GM19240 (cell line): ENCODE measurements at regions not wholly inside any gene's neighbourhood (a gene's known extent, or its start where the extent isn't known, plus 50 kb on each side); places are given as distances from the start of the nearest gene placed in this dataset.
"Not testable (repeated sequence)": the region's sequence is repeated elsewhere in the genome, so short reads cannot be mapped to it uniquely, and the experiment has no call there.

ENCODE experiments used
- DNase-seq: peaks from one replicate; pipeline ENCODE4 v3.0.0; 2011; ENCODE audit warnings: low spot score; ENCODE audit not compliant: insufficient read length

GRCh38 chr17:33561569-33562334, 268.7 kb upstream of the ASIC2 start:
- DNase-seq, result no peak

- DNase-seq, result no peak
Observed at GRCh38 chr17:33562792-33563191, 269.7 kb upstream of the ASIC2 start.

DNA sequence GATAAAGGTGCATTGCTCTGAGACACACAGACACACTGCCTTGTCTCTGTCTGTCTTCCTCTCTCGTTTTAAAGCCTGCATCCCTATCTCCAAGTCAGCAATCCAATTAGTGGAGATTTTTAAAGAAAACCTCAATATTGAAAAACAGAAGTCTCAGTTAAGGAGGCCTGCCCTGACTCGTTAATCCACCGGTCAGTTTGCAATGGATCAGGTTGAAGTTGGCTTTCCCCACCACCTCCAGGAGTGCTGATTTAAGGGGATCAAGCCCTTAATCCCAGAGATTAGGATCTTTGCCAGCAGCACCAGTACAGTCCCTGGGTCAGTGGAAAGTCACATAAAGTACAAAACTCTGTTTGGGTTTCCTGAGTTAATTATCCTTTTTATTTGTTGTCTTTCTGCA, 271.1 kb upstream of the ASIC2 start:
- DNase-seq, result no peak

GRCh38 chr17:33567223-33567622, 274.1 kb upstream of the ASIC2 start:
- DNase-seq, result no peak

- DNase-seq, result no peak
Observed at GRCh38 chr17:33572615-33573014, 279.5 kb upstream of the ASIC2 start.

DNA sequence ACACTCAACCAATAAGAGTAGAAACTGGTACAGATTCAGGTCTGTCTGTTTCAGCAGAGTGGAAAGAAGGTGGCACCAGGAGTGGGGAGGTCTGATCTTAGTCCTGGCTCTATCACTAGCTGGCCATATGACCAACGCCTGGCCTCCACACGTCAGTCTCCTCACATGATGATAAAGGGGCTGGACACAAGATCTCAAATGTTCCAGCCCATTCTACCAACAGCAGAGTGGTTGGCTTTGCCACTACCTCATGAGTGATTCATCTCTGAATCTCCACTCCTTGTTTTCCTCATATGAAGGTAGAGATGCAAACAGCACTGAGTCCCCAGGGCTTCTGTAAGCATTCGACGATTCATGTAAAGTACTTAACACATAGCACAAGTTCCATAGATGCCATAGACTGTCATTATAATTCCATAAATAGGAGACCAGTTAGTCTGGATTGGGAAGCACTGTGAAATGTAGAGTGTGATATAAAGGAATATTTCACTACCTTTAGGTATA, 281.9 kb upstream of the ASIC2 start:
- no peak for DNase-seq

DNA sequence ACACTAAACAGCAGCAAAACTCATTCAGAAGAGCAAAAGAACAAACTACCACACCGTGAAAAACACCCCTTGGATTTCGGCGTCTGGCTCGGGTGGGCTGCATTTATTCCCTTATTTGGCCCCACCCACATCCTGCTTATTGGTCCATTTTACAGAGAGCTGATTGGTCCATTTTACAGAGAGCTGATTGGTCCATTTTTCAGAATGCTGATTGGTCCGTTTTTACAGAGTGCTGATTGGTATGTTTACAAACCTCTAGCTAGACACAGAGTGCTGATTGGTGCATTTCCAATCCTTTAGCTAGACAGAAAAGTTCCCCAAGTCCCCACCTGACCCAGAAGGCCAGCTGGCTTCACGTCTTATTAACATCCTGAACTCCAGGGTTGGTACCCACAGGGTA, 286.6 kb upstream of the ASIC2 start:
- DNase-seq, result not testable (repeated sequence)

DNA sequence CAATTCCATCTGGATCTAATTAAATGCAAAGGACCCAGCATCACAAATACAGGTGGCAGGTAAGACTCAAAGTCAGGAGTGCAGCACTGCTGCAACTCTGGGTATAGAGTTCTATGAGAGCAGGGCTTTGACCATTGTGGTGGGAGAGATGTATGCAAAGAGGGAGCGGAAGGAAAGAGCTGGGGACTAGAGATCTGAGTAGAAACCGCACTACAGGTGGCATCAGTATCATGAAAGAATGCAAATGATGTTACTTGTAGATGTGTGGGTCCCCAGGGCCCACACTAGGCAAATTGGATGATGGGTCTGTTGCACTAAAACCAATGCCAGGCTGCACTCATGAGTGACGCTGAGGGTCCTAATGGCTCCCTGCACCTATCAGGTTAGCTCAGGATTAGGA, 287.1 kb upstream of the ASIC2 start:
- DNase-seq, result no peak

GRCh38 chr17:33582661-33583060, 289.6 kb upstream of the ASIC2 start:
- no peak for DNase-seq

DNA sequence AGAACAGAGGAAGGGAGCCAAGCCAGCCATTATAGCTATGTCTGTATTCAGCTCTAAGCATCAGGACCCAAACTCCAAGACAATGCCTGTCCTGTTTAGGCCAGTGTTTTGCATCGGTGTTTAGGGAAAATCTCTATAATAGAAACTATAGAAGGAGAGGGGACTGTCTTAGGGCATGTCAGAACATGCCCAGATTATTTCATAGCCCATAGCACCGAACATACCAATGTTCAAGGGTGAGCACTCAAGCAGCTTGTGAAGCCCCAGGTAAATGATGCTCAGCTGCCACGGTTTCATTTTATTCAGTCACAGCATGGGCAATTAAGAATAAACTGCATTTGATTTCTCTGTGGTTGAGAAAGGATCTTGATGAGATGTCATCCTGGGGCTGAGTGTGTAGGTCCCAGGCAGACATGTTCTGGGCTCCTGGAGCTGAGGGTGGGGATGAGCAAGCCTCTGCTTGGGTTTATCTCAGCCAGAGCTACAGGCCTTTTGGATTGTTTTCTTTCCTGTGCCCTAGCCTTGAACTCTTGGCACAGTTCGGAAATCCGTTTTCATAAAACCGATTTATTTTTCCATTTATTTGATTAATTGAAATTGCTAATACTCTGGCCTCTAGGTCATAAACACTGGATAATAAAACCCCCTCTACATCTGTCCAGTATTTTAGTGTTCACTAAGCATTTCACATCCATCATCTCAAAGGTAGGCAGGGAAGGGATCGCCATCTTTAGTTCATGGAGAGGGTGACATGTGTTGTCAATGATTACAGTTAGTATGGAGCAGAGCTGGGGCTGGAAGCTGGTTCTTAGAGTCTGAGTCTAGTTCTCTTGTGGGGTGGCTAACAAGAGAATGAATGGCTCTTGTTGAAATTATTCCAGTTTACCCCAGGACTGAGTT, 290.7 kb upstream of the ASIC2 start:
- DNase-seq, result no peak

DNA sequence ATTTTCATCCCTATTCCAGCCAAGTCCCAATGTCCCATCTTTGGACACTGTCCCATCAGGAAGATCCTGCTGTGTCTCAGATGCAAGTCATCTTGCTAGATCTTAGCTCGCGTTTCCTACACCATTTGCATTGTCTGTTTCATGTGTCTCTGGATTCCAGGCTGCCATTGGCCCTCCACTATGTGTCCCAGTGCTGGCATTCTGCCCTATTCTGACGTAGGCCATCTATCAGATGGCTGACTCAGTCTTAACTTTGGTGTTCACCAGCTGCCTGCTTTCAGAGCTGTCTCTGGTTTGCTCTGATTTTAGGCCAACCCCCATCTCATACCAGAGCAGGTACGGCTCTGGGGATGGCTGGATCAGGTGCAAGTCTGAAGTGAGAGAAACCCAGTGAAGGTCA, 300.9 kb upstream of the ASIC2 start:
- DNase-seq, result no peak

GRCh38 chr17:33595828-33596227, 302.7 kb upstream of the ASIC2 start:
- DNase-seq, result no peak

DNA sequence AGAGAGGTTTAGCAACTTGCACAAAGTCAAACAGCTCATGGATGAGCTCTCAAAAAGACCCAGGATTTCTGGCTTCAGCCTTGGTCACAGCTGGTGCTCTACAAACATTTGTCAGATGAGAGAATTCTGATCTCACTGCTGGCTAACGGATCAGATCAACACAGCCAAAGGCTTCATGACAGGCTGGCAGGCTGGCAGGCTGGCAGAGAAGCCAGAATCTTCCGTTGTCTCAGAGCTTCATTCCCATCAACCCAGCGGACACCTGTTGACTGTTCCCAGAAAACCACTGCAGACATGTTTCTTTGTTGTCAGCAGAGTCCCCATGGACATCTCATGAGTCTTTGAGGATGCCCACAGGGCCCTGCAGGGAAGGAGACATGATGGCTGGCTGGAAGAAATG, 303.8 kb upstream of the ASIC2 start:
- no peak for DNase-seq

- no peak for DNase-seq
Observed at GRCh38 chr17:33598797-33599196, 305.7 kb upstream of the ASIC2 start.

DNA sequence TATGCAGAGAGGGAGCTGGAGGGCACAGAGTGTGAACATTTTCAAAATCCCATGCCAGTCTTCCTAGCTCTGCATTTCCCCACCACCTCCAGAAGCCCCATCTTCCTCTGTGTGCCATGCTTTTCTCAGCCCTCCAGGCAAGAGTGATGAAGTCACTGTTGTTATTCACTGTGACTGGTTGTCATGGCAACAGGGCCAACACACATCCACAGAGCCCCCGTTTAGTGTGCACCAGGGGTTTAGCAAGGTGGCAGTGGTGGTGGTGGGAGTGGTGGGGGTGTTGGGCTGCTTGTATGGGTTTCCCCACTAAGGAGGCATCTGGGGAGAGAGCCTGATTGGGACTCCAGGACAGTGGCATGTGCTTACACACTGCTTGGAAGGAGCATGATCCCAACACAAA, 309.9 kb upstream of the ASIC2 start:
- no peak for DNase-seq

GRCh38 chr17:33603789-33604188, 310.7 kb upstream of the ASIC2 start:
- no peak for DNase-seq

GRCh38 chr17:33611532-33611931, 318.4 kb upstream of the ASIC2 start:
- no peak for DNase-seq

GRCh38 chr17:33615861-33616260, 322.8 kb upstream of the ASIC2 start:
- no peak for DNase-seq

- no peak for DNase-seq
Observed at GRCh38 chr17:33623841-33624240, 330.7 kb upstream of the ASIC2 start.

DNA sequence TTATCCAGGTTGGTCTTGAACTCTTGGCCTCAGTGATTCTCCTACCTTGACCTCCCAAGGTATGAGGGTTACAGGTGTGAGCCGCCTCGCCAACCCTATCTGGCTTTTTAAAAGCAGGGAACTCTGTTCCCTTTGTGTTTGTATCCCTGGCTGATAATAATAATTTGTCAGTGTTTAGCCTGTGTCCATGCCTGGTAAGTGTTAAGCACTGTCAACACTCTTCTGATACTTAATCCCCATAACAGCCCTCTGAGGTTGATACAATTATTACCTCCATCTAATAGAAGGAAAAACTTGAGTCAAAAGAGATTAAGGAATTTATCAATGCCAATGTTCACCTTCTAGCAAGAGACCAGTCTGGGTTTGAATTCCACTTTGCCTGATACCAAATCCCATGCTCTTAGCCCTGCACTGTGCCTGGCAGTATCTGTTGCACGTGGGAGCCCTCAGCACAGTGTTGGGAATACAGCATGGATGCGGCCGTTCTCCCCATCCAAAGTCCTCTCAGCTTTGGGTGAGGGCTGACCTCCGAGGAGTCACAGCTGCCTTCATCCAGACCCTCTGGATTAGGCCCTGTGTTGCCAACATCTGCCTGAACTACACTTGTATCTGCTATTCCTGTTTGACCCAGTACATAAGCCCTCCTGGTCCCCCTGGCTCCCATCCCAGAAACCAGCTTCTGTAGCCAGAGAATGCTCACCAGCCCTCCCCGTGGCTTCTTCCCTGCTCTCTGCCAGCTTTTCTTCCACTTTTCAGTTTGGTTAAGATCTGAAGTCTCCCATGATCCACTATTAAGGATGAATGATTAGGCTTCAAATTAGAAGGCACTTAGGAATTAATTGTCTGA, 335.6 kb upstream of the ASIC2 start:
- DNase-seq, result no peak

GRCh38 chr17:33633446-33633845, 340.4 kb upstream of the ASIC2 start:
- no peak for DNase-seq

DNA sequence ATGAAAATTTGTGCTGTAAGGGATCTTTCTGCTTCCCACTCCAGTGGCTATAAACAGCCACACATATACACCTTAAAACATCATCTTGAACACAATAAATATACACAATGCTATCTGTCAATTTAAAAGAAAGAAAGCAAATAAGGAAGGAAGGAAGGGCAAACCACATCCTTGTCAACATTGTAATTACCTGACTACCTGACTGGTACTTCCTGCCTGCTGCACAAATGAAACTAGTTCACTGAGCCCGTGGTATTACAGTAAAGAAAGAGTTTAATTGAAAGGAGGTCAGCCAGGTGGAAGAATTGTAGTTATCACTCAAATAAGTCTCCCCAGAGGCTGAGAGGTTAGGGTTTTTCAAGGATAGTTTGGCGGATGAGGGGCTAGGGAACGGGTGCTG, 344.4 kb upstream of the ASIC2 start:
- DNase-seq, result no peak
